Astrocyte (in vitro differentiated cells and primary cell): ENCODE measurements at regions not wholly inside any gene's neighbourhood (a gene's known extent, or its start where the extent isn't known, plus 50 kb on each side); places are given as distances from the start of the nearest gene placed in this dataset.

Experiments
- DNase-seq: peaks from one replicate; pipeline ENCODE4 v3.0.0-alpha.2; 2010; ENCODE audit warnings: low read depth
- FAIRE-seq: peaks from 2 replicates; lab custom pipeline; 2011; peaks lifted over from hg19 to GRCh38; lab: Jason Lieb, UNC
- H2AFZ ChIP-seq: 2 replicates; pipeline ENCODE4 v1.6.0; 2012; ENCODE audit warnings: low read depth, low read length, inconsistent platforms
- H3K27ac ChIP-seq: 2 replicates; pipeline ENCODE4 v1.5.1; 2011; ENCODE audit warnings: low read depth, low read length, inconsistent platforms
- H3K27me3 ChIP-seq: 2 replicates; pipeline ENCODE4 v1.6.0; 2011; ENCODE audit warnings: low read length, inconsistent platforms; ENCODE audit not compliant: insufficient read depth
- H3K36me3 ChIP-seq: 2 replicates; pipeline ENCODE4 v1.5.1; 2011; ENCODE audit warnings: low read length, inconsistent platforms; ENCODE audit not compliant: insufficient read depth
- H3K4me1 ChIP-seq: 2 replicates; pipeline ENCODE4 v1.5.1; 2011; ENCODE audit warnings: low read length, inconsistent platforms; ENCODE audit not compliant: insufficient read depth
- H3K4me2 ChIP-seq: 2 replicates; pipeline ENCODE4 v1.6.0; 2012; ENCODE audit warnings: low read length, inconsistent platforms
- H3K4me3 ChIP-seq: 2 replicates; pipeline ENCODE4 v1.5.1; 2011; ENCODE audit warnings: low read depth, mild to moderate bottlenecking, low read length, inconsistent platforms; ENCODE audit not compliant: insufficient read depth
- H3K79me2 ChIP-seq: 2 replicates; pipeline ENCODE4 v1.6.0; 2012; ENCODE audit warnings: mild to moderate bottlenecking, low read length, inconsistent platforms; ENCODE audit not compliant: insufficient read depth
- H3K9ac ChIP-seq: 2 replicates; pipeline ENCODE4 v1.6.0; 2012; ENCODE audit warnings: mild to moderate bottlenecking, low read length, inconsistent platforms
- H3K9me3 ChIP-seq: 2 replicates; pipeline ENCODE4 v1.5.1; 2012; ENCODE audit warnings: low read depth, mild to moderate bottlenecking, low read length, inconsistent platforms; ENCODE audit not compliant: insufficient read depth
- H4K20me1 ChIP-seq: 2 replicates; pipeline ENCODE4 v1.6.0; 2012; ENCODE audit warnings: low read length, inconsistent platforms; ENCODE audit not compliant: insufficient read depth
- H3K27ac Mint-ChIP-seq: one replicate; pipeline ENCODE4 v1.8.0; 2021; ENCODE audit warnings: mild to moderate bottlenecking, mixed read lengths; ENCODE audit not compliant: unreplicated experiment
- H3K27me3 Mint-ChIP-seq: one replicate; pipeline ENCODE4 v1.8.0; 2021; ENCODE audit warnings: low read depth, mixed read lengths; ENCODE audit not compliant: unreplicated experiment
- H3K36me3 Mint-ChIP-seq: one replicate; pipeline ENCODE4 v1.8.0; 2021; ENCODE audit warnings: low read depth, mixed read lengths; ENCODE audit not compliant: unreplicated experiment
- H3K4me1 Mint-ChIP-seq: one replicate; pipeline ENCODE4 v1.8.0; 2021; ENCODE audit warnings: low read depth, mixed read lengths; ENCODE audit not compliant: unreplicated experiment
- H3K4me3 Mint-ChIP-seq: one replicate; pipeline ENCODE4 v1.8.0; 2021; ENCODE audit warnings: mild to moderate bottlenecking, moderate library complexity, mixed read lengths; ENCODE audit not compliant: unreplicated experiment
- H3K9me3 Mint-ChIP-seq: one replicate; pipeline ENCODE4 v1.8.0; 2021; ENCODE audit warnings: mild to moderate bottlenecking, mixed read lengths; ENCODE audit not compliant: unreplicated experiment
- CTCF ChIP-seq: IDR thresholded peaks from 2 replicates; pipeline ENCODE4 v1.5.1; 2011; ENCODE audit warnings: low read depth, mild to moderate bottlenecking, inconsistent platforms, low read length, moderate library complexity; ENCODE audit not compliant: insufficient read depth
- EZH2 ChIP-seq: IDR thresholded peaks from 2 replicates; pipeline ENCODE4 v1.6.1; 2012; ENCODE audit warnings: mild to moderate bottlenecking, low read length, inconsistent platforms; ENCODE audit not compliant: insufficient read depth

GRCh38 chr2:19062370-19062769 lies 296.1 kb downstream of the OSR1 start:
- no peak for TF ChIP-seq CTCF
- TF ChIP-seq EZH2: no peak

GRCh38 chr2:19059076-19059475 lies 299.3 kb downstream of the OSR1 start:
- DNase-seq: no peak

More at GRCh38 chr2:19062370-19062769, 296.1 kb downstream of the OSR1 start:
- Histone ChIP-seq H4K20me1 (no peaks in the 10 kb centered on the region), H3K4me1 (no peaks in the 10 kb centered on the region), H2AFZ (no peak overlapping the region), H3K4me3 (no peak overlapping the region), H3K27ac (no peak overlapping the region), H3K79me2 (no peaks in the 10 kb centered on the region), H3K36me3 (no peaks in the 10 kb centered on the region), H3K27me3 (no peaks in the 10 kb centered on the region), H3K9me3 (no peaks in the 10 kb centered on the region), H3K9ac (no peak overlapping the region), H3K4me2 (no peak overlapping the region)
- no peak for DNase-seq
- Mint-ChIP-seq H3K4me1 (peaks cover 3% of the 10 kb centered on the region), H3K36me3 (no peaks in the 10 kb centered on the region), H3K4me3 (no peak overlapping the region), H3K9me3 (no peaks in the 10 kb centered on the region), H3K27ac (no peak overlapping the region), H3K27me3 (peaks cover 1% of the 10 kb centered on the region)
- FAIRE-seq: no peak

More at GRCh38 chr2:19059076-19059475, 299.3 kb downstream of the OSR1 start:
- Histone ChIP-seq H3K4me3 (no peak overlapping the region), H4K20me1 (no peaks in the 10 kb centered on the region), H3K4me1 (no peaks in the 10 kb centered on the region), H3K9me3 (no peaks in the 10 kb centered on the region), H3K36me3 (no peaks in the 10 kb centered on the region), H3K27ac (no peak overlapping the region), H3K79me2 (no peaks in the 10 kb centered on the region), H2AFZ (no peak overlapping the region), H3K4me2 (no peak overlapping the region), H3K27me3 (no peaks in the 10 kb centered on the region), H3K9ac (no peak overlapping the region)
- Mint-ChIP-seq H3K27ac (no peak overlapping the region), H3K4me3 (no peak overlapping the region), H3K36me3 (no peaks in the 10 kb centered on the region), H3K4me1 (peaks cover 3% of the 10 kb centered on the region), H3K9me3 (no peaks in the 10 kb centered on the region), H3K27me3 (peaks cover 1% of the 10 kb centered on the region)
- no peak for FAIRE-seq
- TF ChIP-seq EZH2 (no peak), CTCF (no peak)
